ENCODE measurements at regions not wholly inside any gene's neighbourhood (a gene's known extent, or its start where the extent isn't known, plus 50 kb on each side); places are given as distances from the start of the nearest gene placed in this dataset.

DNA sequence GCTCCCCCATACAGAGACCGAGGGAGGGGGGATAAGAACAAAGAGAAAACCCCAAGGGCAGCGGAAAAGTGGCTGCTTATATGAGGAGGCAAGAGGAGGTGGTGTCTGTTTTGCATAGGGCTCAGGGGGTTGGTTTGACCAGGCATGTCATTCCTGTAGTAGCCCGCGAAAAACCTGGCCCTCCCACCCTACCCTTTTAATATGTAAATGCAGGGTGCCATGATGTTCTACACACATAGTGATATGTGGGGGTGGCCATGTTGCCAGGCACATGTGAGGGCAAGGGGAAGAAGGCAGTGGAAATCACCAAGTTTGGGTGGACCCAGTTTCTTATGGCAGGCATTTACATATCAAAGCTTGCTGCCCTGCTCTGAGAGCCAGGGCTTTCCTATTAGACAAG lies 203.5 kb upstream of the UBL3 start:
- 0 out of 2 replicates have a peak overlapping the region, but pooled peaks have one; percentile 53 for H3K27ac ChIP-seq (ENCODE audit: low read depth, low read length)
- H3K4ac ChIP-seq (replicated peaks; ENCODE audit: insufficient read length, low read depth, low read length) = no peak overlapping the region
- DNase-seq (ENCODE audit: low read depth in 1 of 2, low spot score in 2 of 2) = peak in 1 of 2 experiments; percentile 43
- FAIRE-seq = peak; percentile 69
- H3K27me3 ChIP-seq (replicated peaks in 1 of 4; ENCODE audit: control insufficient read depth in 3 of 4, extremely low read depth in 1 of 4, insufficient read depth in 3 of 4, low read length in 3 of 4) = no peaks in the 10 kb centered on the region
- no peak overlapping the region for H3K14ac ChIP-seq (ENCODE audit: insufficient read length)
- no peaks in the 10 kb centered on the region for H3K79me1 ChIP-seq (ENCODE audit: low read depth, low read length)
- no peak overlapping the region for H2AFZ ChIP-seq (ENCODE audit: low read length)
- TF ChIP-seq, protein P1, sequence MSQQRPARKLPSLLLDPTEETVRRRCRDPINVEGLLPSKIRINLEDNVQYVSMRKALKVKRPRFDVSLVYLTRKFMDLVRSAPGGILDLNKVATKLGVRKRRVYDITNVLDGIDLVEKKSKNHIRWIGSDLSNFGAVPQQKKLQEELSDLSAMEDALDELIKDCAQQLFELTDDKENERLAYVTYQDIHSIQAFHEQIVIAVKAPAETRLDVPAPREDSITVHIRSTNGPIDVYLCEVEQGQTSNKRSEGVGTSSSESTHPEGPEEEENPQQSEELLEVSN (IDR thresholded peaks at IDR 0.05) = peak; percentile 31; the same call in 1 of the 2 replicates
- peak; percentile 33; the same call in 1 of the 2 replicates for TF ChIP-seq POU5F1 (IDR thresholded peaks at IDR 0.05; ENCODE audit: low read depth, low read length)
- TF ChIP-seq KDM5A (IDR thresholded peaks at IDR 0.05; ENCODE audit: low read length) = no peak
- TF ChIP-seq YY1 (IDR thresholded peaks at IDR 0.05; ENCODE audit: low read depth, low read length) = peak; percentile 57; the same call in 1 of the 2 replicates
- no peak for TF ChIP-seq KDM4A (IDR thresholded peaks at IDR 0.05; ENCODE audit: low read depth, low read length, severe bottlenecking)
- TF ChIP-seq, protein P2, sequence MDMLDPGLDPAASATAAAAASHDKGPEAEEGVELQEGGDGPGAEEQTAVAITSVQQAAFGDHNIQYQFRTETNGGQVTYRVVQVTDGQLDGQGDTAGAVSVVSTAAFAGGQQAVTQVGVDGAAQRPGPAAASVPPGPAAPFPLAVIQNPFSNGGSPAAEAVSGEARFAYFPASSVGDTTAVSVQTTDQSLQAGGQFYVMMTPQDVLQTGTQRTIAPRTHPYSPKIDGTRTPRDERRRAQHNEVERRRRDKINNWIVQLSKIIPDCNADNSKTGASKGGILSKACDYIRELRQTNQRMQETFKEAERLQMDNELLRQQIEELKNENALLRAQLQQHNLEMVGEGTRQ (IDR thresholded peaks at IDR 0.05; ENCODE audit: low read length) = no peak
- TF ChIP-seq, protein P3, sequence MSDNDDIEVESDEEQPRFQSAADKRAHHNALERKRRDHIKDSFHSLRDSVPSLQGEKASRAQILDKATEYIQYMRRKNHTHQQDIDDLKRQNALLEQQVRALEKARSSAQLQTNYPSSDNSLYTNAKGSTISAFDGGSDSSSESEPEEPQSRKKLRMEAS (IDR thresholded peaks at IDR 0.05) = peak; percentile 64
- H3K23me2 ChIP-seq (ENCODE audit: low read depth, low read length) = no peaks in the 10 kb centered on the region
- no peaks in the 10 kb centered on the region for H3K36me3 ChIP-seq (ENCODE audit: control insufficient read depth in 2 of 4, insufficient read depth in 4 of 4, low read length in 3 of 4)
- peak overlapping the region; percentile 15 for H4K5ac ChIP-seq (ENCODE audit: insufficient read length, low read depth, low read length)
- H3K23ac ChIP-seq (ENCODE audit: insufficient read length) = no peak overlapping the region
- ChIA-PET POLR2A (ENCODE audit: partially characterized antibody) (no interaction called here), CTCF (ENCODE audit: partially characterized antibody) (interaction anchor here (1.0 kb wide), 1 partner anchor 203 kb away, joined by 3 read pairs; the partner anchor contains the start of gene UBL3)
- H3K4me1 ChIP-seq (replicated peaks in 1 of 4; ENCODE audit: control insufficient read depth in 3 of 4, insufficient read depth in 4 of 4, low read length in 3 of 4) = peaks cover 12 to 19% (median 14%) of the 10 kb centered on the region in 4 experiments
- H3K56ac ChIP-seq (replicated peaks; ENCODE audit: insufficient read length, low read depth, low read length) = no peak overlapping the region
- peak overlapping the region; percentile 55; the same call in 1 of the 2 replicates for H2BK5ac ChIP-seq (ENCODE audit: low read depth, low read length)
- peak overlapping the region; percentile 64 for H3K18ac ChIP-seq (ENCODE audit: extremely low read depth, low read length)
- H2BK120ac ChIP-seq (replicated peaks; ENCODE audit: low read depth, low read length) = peak overlapping the region; percentile 60
- H2AK5ac ChIP-seq (ENCODE audit: low read depth, low read length) = no peak overlapping the region
- no peak overlapping the region for H4K8ac ChIP-seq (ENCODE audit: extremely low read depth, insufficient read depth, low read length)
- no peaks in the 10 kb centered on the region for H3K79me2 ChIP-seq (ENCODE audit: control insufficient read depth in 1 of 2, insufficient read depth in 2 of 2, low read length in 2 of 2)
- peak overlapping the region in 1 of 2 experiments; percentile 87; a peak in 2 of 4 replicates for H3K4me2 ChIP-seq (ENCODE audit: insufficient read depth in 1 of 2, low read depth in 2 of 2, low read length in 2 of 2)
- H3K4me3 ChIP-seq (ENCODE audit: extremely low read depth in 1 of 4, insufficient read depth in 2 of 4, low read depth in 3 of 4, low read length in 4 of 4) = peak overlapping the region in 1 of 4 experiments; percentile 27; a peak in 1 of 8 replicates
- no peak overlapping the region for H2BK15ac ChIP-seq (ENCODE audit: low read length)
- H2BK20ac ChIP-seq (ENCODE audit: low read length) = peak overlapping the region; percentile 81; the same call in 1 of the 2 replicates
- H4K20me1 ChIP-seq (replicated peaks in 1 of 2; ENCODE audit: control insufficient read depth in 1 of 2, insufficient read depth in 2 of 2, low read length in 2 of 2) = no peaks in the 10 kb centered on the region
- H2BK12ac ChIP-seq (ENCODE audit: low read depth, low read length) = peak overlapping the region; percentile 64
- no peak overlapping the region for H3K9ac ChIP-seq (replicated peaks in 1 of 4; ENCODE audit: extremely low read depth in 1 of 4, low read depth in 3 of 4, low read length in 3 of 4)
- peaks cover 7% of the 10 kb centered on the region in 2 experiments; a peak in 2 of 4 replicates for H3K9me3 ChIP-seq (ENCODE audit: insufficient read depth in 2 of 2, low read depth in 1 of 2, low read length in 1 of 2)
- 9% methylated on average over 4 of the region's 4 CpGs; no CpG with 5 or more reads in 1 of the 2 experiments for WGBS, 2 experiments (ENCODE audit: extremely low coverage in 1 of 2, insufficient coverage in 1 of 2, insufficient read length in 1 of 2, insufficient replicate concordance in 2 of 2, low coverage in 1 of 2, low lambda C conversion rate in 2 of 2, missing lambda C conversion rate in 1 of 2)
- peak overlapping the region; percentile 73 for H4K91ac ChIP-seq (replicated peaks; ENCODE audit: insufficient read length, low read length)
